Left cardiac atrium (tissue), 4 donors: ENCODE measurements at regions not wholly inside any gene's neighbourhood (a gene's known extent, or its start where the extent isn't known, plus 50 kb on each side); places are given as distances from the start of the nearest gene placed in this dataset.

ENCODE experiments used
- ATAC-seq, 2 donors: fragments of 200-7000 bp; cut with Tn5 transposase; one replicate each; pipeline ENCODE4 v1.9.1; 2020; ENCODE audit warnings: mild to moderate bottlenecking in 2 of 2, moderate library complexity in 2 of 2
- DNase-seq: peaks from one replicate; pipeline ENCODE4 v3.0.0-alpha.2; 2020
- intact Hi-C, 2 donors: fragments of 100-400 bp; cut with DNase I; formaldehyde crosslinking; loops; one replicate each; pipeline versions ENCODE4 v1.14.1 to v1.15.1; 2022 to 2023
- donor health status: DM: no; HTN: yes; CAD: no.
- donor health status: DM: no; HTN: yes; CAD: no; lungs with severe emphysema.
- donor health status: DM: yes; HTN: yes; CAD: no.
- donor health status: Dilated cardiomyopathy.

- no peak for DNase-seq
- ATAC-seq: no peak
- intact Hi-C loops: no loop called here
Measured at GRCh38 chr20:12016291-12016690, 98.6 kb downstream of the BTBD3 start.

DNA sequence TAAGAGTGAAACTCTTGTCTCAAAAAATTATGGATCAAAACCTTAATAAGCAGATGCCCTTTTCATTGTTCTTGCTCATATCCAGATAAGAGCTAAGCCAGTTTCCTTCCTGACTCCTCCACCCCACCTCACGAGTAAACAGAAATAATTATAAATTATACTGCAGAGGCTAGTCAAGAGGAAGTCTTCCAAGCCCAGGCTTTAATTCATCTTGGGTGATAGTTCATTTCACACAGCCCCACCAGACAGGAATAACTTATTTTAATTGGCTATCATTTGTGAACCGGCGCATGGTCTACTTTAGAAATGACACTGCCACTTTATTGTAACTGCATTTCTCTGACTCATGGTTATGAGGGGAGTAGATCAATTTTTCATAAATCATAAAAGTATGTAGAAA lies 102.0 kb downstream of the BTBD3 start:
- no peak for ATAC-seq
- intact Hi-C loops: no loop called here
- no peak for DNase-seq

GRCh38 chr20:12020846-12021245 lies 103.2 kb downstream of the BTBD3 start:
- intact Hi-C loops: no loop called here
- ATAC-seq (no peak), DNase-seq (no peak)

DNA sequence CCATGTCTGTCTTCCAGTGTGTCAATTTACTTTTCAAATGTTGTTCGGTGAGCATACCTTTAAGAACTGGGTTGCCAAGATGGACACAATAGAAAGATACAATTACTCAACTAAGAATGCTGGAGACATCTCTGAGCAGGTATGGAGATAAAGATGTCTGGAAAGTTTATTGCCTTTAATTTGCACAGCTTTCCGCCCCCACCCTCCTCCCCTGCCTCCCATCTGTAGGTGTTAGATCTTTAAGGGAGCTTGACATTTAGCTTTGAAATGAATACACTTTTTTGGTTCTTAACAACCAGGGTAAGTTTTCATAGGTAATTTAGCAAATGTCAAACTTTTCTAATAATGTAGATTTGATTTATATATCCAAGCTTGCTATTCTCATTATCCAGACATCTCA lies 104.4 kb downstream of the BTBD3 start:
- intact Hi-C loops: no loop called here
- DNase-seq (no peak), ATAC-seq (no peak)

- DNase-seq (no peak), ATAC-seq (no peak)
- intact Hi-C loops: no loop called here
Measured at GRCh38 chr20:12023194-12023795, 105.6 kb downstream of the BTBD3 start.

GRCh38 chr20:12028771-12029170 lies 111.1 kb downstream of the BTBD3 start:
- intact Hi-C loops: no loop called here
- DNase-seq (no peak), ATAC-seq (no peak)

- intact Hi-C loops: no loop called here
- no peak for DNase-seq
- no peak for ATAC-seq
Measured at GRCh38 chr20:12030470-12030869, 112.8 kb downstream of the BTBD3 start.

DNA sequence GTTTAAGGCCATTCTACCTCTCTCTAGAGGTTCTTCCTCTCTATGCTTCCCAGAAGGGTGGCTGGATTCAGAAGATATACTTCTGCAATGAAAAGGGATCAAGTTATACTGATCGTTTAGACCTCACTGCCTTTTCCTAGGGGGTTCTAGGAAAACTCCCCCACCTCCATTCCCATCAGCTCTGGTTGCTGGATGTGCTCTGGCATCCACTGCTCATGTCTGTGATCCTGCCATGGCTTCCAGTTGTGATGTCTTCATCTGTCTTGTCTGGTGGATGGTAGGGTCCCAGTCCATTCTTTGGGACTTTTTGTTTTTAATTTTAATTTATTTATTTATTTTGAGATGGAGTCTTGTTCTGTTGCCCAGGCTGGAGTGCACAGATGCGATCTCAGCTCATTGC lies 118.4 kb downstream of the BTBD3 start:
- ATAC-seq: no peak
- intact Hi-C loops: no loop called here
- DNase-seq: no peak

GRCh38 chr20:12037521-12037920 lies 119.8 kb downstream of the BTBD3 start:
- DNase-seq (no peak), ATAC-seq (no peak)
- intact Hi-C loops: no loop called here

DNA sequence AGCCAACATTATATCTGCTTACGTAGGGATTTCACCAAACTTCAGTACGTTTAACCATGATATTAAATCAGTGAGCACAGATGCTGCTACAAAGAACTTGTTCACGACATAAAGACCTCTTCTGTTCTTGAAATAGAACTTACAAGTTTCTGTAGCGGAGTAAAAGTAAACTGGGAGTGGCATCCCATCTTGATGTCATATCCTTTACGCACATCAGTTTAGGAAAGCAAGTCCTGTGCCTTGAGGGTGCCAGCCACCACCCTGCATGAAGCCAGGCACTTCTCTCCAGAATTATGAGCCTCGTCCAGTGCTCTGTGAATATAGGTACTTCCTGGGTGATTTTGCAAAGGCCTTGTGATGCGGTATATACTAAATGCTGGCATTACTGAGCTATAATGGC lies 122.6 kb downstream of the BTBD3 start:
- DNase-seq (no peak), ATAC-seq (no peak)
- intact Hi-C loops: no loop called here

DNA sequence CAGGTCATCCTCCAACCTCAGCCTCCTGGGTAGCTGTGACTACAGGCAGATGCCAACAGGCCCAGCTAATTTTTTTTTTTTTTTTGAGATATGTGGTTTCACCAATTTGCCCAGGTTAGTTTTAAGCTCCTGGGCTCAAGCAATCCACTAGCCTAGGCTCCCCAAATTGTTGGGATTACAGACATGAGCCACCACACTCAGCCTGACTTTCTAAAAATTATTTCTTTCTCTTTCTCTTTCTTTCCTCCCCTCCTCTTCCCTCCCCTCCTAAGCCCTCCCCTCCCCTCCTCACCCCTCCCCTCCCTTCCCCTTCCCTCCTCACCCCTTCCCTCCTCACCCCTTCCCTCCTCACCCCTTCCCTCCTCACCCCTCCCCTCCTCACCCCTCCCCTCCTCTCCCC lies 127.3 kb downstream of the BTBD3 start:
- DNase-seq (no peak), ATAC-seq (no peak)
- intact Hi-C loops: no loop called here

DNA sequence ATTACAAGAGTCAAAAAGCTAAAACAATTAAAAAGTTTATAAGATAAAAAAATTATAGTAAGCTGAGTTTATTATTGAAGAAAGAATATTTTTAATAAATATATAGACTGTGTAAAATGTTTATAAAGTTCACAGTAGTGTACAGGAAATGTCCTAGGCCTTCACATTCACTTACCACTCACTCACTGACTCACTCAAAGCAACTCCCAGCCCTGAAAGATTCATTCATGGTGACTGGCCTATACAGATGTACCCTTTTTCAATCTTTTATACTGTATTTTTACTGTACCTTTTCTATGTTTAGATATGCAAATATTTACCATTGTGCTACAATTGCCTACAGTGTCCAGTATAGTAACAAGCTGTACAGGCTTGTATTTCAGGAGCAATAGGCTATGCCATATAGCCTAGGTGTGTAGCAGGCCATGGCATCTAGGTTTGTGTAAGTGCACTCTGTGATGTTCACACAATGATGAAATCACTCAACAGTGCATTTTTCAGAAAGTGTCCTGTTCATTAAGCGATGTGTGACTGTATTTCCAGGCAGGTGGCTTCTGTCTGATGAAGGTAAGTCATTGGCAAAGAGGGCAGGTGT lies 130.2 kb downstream of the BTBD3 start:
- intact Hi-C loops: no loop called here
- no peak for DNase-seq
- ATAC-seq: no peak

DNA sequence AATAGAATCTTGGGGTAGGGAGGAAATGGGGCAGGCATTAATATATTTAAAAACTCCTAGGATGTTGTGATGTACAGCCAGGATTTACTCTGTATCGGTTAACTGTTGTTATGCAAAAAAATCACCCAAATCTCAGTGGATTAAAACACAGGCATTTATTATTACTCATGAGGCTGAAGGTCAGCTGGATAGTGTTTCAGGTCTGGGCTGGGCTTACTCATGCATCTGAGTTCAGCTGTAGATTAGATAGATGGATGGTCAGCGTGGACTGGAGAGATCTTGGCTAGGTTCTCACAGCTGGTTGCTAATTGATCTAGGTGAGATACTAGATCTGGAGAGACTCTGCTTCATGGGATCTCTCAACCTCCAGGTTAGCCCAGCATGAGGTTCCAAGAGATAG lies 131.4 kb downstream of the BTBD3 start:
- intact Hi-C loops: no loop called here
- DNase-seq (no peak), ATAC-seq (no peak)

DNA sequence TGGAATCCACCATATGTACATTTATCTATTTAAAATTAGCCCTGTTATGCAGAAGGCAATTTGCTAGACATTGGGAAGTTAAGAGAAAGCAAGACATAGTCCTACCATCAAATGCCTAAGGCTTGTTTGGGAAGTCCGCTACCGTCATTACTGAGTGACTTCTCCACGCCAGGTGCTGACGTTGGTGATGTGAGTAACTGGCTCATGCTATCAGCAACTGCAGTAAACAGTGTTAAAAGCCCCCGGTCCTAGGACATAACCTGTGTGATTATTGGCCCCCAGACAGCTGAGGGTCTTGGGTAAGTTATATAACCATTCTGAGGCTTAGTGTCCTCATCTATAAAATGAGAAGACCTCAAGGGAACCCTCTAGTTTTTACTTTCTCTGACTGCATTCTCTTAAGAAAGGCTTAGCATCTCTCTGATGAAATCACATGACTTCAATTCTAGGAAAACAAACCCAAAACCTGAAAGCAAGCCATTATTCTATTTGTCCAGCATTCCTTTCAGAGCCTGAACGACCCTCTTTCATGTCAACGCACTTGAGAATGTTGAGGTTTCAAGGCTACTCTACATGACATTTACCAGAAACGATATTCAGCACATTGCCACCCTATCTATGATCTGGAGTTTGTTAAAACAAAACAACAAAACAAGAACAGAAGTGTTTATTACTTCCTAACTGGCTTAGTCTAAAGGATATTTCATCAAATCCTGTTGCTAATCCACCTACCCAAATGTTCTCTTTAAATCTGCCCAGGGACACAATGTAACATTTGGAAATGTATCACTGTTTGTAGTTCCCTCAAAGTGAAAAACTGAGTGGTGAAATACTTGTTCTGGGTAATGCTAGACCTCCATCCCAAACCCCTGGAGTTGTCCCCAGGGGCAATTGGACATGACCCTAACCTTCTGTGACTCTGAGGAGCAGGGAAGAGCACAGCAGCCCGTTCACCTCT lies 133.8 kb downstream of the BTBD3 start:
- ATAC-seq: no peak
- DNase-seq: no peak
- intact Hi-C loops: no loop called here

GRCh38 chr20:12053353-12053752 lies 135.7 kb downstream of the BTBD3 start:
- DNase-seq (no peak), ATAC-seq (peak in 1 of 2 donors; percentile 38)
- intact Hi-C loops: no loop called here

- DNase-seq: no peak
- intact Hi-C loops: no loop called here
- no peak for ATAC-seq
Measured at GRCh38 chr20:12054556-12054955, 136.9 kb downstream of the BTBD3 start.

DNA sequence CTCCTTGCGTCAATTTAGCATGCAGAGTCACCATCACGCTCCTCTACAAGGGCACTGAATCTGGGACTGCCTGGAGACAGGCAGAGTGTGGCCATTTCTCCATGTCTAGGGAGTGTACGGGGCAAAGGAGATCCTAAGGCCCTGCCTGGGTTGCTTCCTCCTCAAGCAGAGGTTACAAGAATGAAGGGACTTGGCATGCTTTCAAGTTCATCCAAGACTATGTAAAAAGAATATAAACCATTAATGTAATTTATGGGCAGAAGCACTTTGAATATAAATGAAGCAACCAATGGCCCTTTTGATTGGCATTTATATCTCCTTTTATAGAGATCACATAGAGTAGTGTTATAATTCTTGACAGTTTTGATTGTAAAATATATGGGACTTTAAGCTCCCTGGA lies 137.5 kb downstream of the BTBD3 start:
- ATAC-seq: no peak
- DNase-seq: no peak
- intact Hi-C loops: no loop called here

GRCh38 chr20:12056839-12057238 lies 139.1 kb downstream of the BTBD3 start:
- intact Hi-C loops: no loop called here
- ATAC-seq (no peak), DNase-seq (no peak)

DNA sequence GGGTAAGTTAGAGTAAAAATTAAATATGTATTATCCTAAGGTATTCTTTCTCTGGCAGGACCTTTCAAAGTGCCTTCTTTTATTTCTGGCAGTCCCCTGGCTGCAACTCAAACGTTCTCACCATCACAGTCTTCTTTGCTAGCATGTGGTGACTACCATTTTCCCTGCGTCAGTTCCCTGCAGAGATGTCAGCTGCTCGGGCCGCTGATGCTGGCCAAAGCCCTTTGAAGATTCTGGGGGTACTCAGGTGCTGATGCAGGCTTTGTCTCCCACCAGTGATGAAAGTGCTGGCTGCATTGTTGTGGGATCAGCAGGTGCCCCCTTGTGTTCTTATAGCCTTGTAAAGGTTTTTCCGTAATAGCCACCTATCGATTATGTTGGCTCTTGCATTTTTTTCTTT lies 140.1 kb downstream of the BTBD3 start:
- intact Hi-C loops: no loop called here
- no peak for ATAC-seq

DNA sequence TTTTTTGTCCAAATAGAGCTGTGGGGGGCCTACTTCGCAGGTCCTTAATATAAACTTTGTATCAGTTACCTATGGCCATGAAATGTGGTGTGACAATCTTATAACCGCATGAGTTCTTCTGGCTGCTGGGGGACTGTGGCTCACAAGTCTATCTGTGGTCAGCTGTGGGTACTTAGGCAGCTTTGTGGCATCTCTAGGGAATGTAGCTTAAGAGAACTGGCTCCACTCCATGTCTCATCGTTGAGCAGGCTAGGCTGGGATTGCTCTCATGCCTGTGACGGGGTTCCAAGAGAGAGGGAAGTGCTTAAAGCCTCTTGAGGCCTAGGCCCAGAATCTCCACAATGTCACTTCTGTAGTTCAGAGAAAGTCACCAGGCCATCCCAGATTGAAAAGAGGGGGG lies 140.5 kb downstream of the BTBD3 start:
- intact Hi-C loops: no loop called here
- no peak for ATAC-seq
- DNase-seq: no peak

More for the DNA sequence above, 140.1 kb downstream of the BTBD3 start:
- no peak for DNase-seq

- intact Hi-C loops: no loop called here
- no peak for DNase-seq
- ATAC-seq: no peak
Measured at GRCh38 chr20:12061466-12061865, 143.8 kb downstream of the BTBD3 start.
